WTC11 (cell line): ENCODE measurements at regions not wholly inside any gene's neighbourhood (a gene's known extent, or its start where the extent isn't known, plus 50 kb on each side); places are given as distances from the start of the nearest gene placed in this dataset.

Source experiments
- ATAC-seq: fragments of 200-7000 bp; cut with Tn5 transposase; 2 replicates; pipeline ENCODE4 v1.10.0; 2021; ENCODE audit warnings: mild to moderate bottlenecking, moderate library complexity
- CTCF ChIA-PET: fragments of 300-600 bp; sonication (Branson Sonifier 250); formaldehyde crosslinking; loops from one replicate; lab custom pipeline; 2021; ENCODE audit warnings: antibody characterized with exemption; lab: Charles Lee
- POLR2A ChIA-PET: fragments of 350-600 bp; sonication (Branson Sonifier 250); formaldehyde crosslinking; loops from one replicate; lab custom pipeline; 2021; ENCODE audit warnings: antibody characterized with exemption; lab: Charles Lee
- DNase-seq: peaks from one replicate; pipeline ENCODE4 v3.0.0; 2021; ENCODE audit warnings: low spot score
- H3K27ac Mint-ChIP-seq: 2 replicates; pipeline ENCODE4 v1.8.0; 2021; ENCODE audit warnings: mixed read lengths
- H3K27me3 Mint-ChIP-seq: 2 replicates; pipeline ENCODE4 v1.8.0; 2021; ENCODE audit warnings: low read depth, mild to moderate bottlenecking, moderate library complexity, mixed read lengths
- H3K36me3 Mint-ChIP-seq: 2 replicates; pipeline ENCODE4 v1.8.0; 2021; ENCODE audit warnings: mixed read lengths
- H3K4me1 Mint-ChIP-seq: 2 replicates; pipeline ENCODE4 v1.8.0; 2022; ENCODE audit warnings: mixed read lengths
- H3K4me3 Mint-ChIP-seq: 2 replicates; pipeline ENCODE4 v1.8.0; 2021; ENCODE audit warnings: mild to moderate bottlenecking, moderate library complexity, mixed read lengths
- H3K9me3 Mint-ChIP-seq: 2 replicates; pipeline ENCODE4 v1.8.0; 2021; ENCODE audit warnings: mixed read lengths
- ARID4B ChIP-seq: sonication (generic); formaldehyde crosslinking; IDR thresholded peaks from 2 replicates; pipeline ENCODE4 v1.8.0; 2023; ENCODE audit warnings: missing genetic modification reagents, mild to moderate bottlenecking, borderline replicate concordance
- ATF2 ChIP-seq: sonication (generic); formaldehyde crosslinking; IDR thresholded peaks from 2 replicates; pipeline ENCODE4 v1.8.1; 2022; ENCODE audit warnings: low read depth, missing genetic modification reagents, borderline replicate concordance
- CREM ChIP-seq: sonication (generic); formaldehyde crosslinking; IDR thresholded peaks from 2 replicates; pipeline ENCODE4 v1.8.1; 2022; ENCODE audit warnings: mild to moderate bottlenecking, missing genetic modification reagents, moderate library complexity
- CTCF ChIP-seq: fragments of 200-600 bp; IDR thresholded peaks from 2 replicates; pipeline ENCODE4 v1.8.0; 2022; ENCODE audit warnings: antibody characterized with exemption
- E2F5 ChIP-seq: sonication (generic); formaldehyde crosslinking; IDR thresholded peaks from 2 replicates; pipeline ENCODE4 v1.8.1; 2022; ENCODE audit warnings: mild to moderate bottlenecking, moderate library complexity, missing genetic modification reagents
- ELF4 ChIP-seq: sonication (generic); formaldehyde crosslinking; IDR thresholded peaks from 2 replicates; pipeline ENCODE4 v1.8.1; 2022; ENCODE audit warnings: low read depth, mild to moderate bottlenecking, moderate library complexity, missing genetic modification reagents
- EMX1 ChIP-seq: fragments of 250-450 bp; sonication (Bioruptor Pico); IDR thresholded peaks from 2 replicates; pipeline ENCODE4 v1.8.0; 2021; ENCODE audit warnings: mild to moderate bottlenecking
- FOXK1 ChIP-seq: sonication (generic); formaldehyde crosslinking; IDR thresholded peaks from 2 replicates; pipeline ENCODE4 v1.8.0; 2022; ENCODE audit warnings: mild to moderate bottlenecking, moderate library complexity, missing genetic modification reagents
- FOXP1 ChIP-seq: sonication (generic); formaldehyde crosslinking; IDR thresholded peaks from 2 replicates; pipeline ENCODE4 v1.8.0; 2022; ENCODE audit warnings: missing genetic modification reagents, mild to moderate bottlenecking, moderate library complexity, borderline replicate concordance
- HMGXB4 ChIP-seq: sonication (generic); formaldehyde crosslinking; IDR thresholded peaks from 2 replicates; pipeline ENCODE4 v1.8.1; 2023; ENCODE audit warnings: mild to moderate bottlenecking, moderate library complexity, missing genetic modification reagents
- NR1H2 ChIP-seq: sonication (generic); formaldehyde crosslinking; IDR thresholded peaks from 2 replicates; pipeline ENCODE4 v1.9.0; 2021; ENCODE audit warnings: mild to moderate bottlenecking, moderate library complexity, missing genetic modification reagents
- PREB ChIP-seq: sonication (generic); formaldehyde crosslinking; IDR thresholded peaks from 2 replicates; pipeline ENCODE4 v1.8.1; 2022; ENCODE audit warnings: mild to moderate bottlenecking, missing genetic modification reagents, moderate library complexity, borderline replicate concordance
- PRRX2 ChIP-seq: fragments of 250-450 bp; sonication (Bioruptor Pico); IDR thresholded peaks from 2 replicates; pipeline ENCODE4 v1.8.0; 2021; ENCODE audit warnings: mild to moderate bottlenecking
- SMAD3 ChIP-seq: sonication (generic); formaldehyde crosslinking; IDR thresholded peaks from 2 replicates; pipeline ENCODE4 v1.8.0; 2022; ENCODE audit warnings: missing genetic modification reagents, mild to moderate bottlenecking, borderline replicate concordance
- SOX15 ChIP-seq: fragments of 250-450 bp; sonication (Bioruptor Pico); IDR thresholded peaks from 2 replicates; pipeline ENCODE4 v1.9.0; 2021; ENCODE audit warnings: mild to moderate bottlenecking
- TP53 ChIP-seq: sonication (generic); formaldehyde crosslinking; IDR thresholded peaks from 2 replicates; pipeline ENCODE4 v1.8.1; 2023; ENCODE audit warnings: mild to moderate bottlenecking, missing genetic modification reagents
- ZBTB21 ChIP-seq: sonication (generic); formaldehyde crosslinking; IDR thresholded peaks from 2 replicates; pipeline ENCODE4 v1.8.1; 2023; ENCODE audit warnings: mild to moderate bottlenecking, missing genetic modification reagents, borderline replicate concordance
- ZNF232 ChIP-seq: sonication (generic); formaldehyde crosslinking; IDR thresholded peaks from 2 replicates; pipeline ENCODE4 v1.8.0; 2022; ENCODE audit warnings: mild to moderate bottlenecking, missing genetic modification reagents
- ZSCAN18 ChIP-seq: fragments of 250-450 bp; sonication (Bioruptor Pico); IDR thresholded peaks from 2 replicates; pipeline ENCODE4 v2.1.2; 2022; ENCODE audit warnings: mild to moderate bottlenecking, moderate library complexity

- no peaks in the 10 kb centered on the region for H3K9me3 Mint-ChIP-seq
- ChIA-PET CTCF (no interaction called here), POLR2A (no interaction called here)
- H3K27me3 Mint-ChIP-seq = no peaks in the 10 kb centered on the region
- H3K36me3 Mint-ChIP-seq = no peaks in the 10 kb centered on the region
- TF ChIP-seq CTCF (no peak), PRRX2 (CRISPR knock-in tag) (no peak), PREB (CRISPR knock-in tag) (no peak), ZSCAN18 (CRISPR knock-in tag) (no peak), ZBTB21 (no peak), ARID4B (no peak), ATF2 (CRISPR knock-in tag) (no peak), FOXP1 (CRISPR knock-in tag) (no peak), FOXK1 (no peak), ZNF232 (no peak), CREM (CRISPR knock-in tag) (no peak), TP53 (CRISPR knock-in tag) (no peak), EMX1 (CRISPR knock-in tag) (no peak), NR1H2 (CRISPR knock-in tag) (no peak), ELF4 (no peak), HMGXB4 (no peak), E2F5 (CRISPR knock-in tag) (no peak), SMAD3 (CRISPR knock-in tag) (no peak), SOX15 (CRISPR knock-in tag) (no peak)
- H3K4me1 Mint-ChIP-seq = no peaks in the 10 kb centered on the region
- H3K4me3 Mint-ChIP-seq = no peak overlapping the region
- DNase-seq (no peak), ATAC-seq (no peak)
- H3K27ac Mint-ChIP-seq = no peak overlapping the region
Measured at GRCh38 chr1:106222403-106222802, 834.1 kb upstream of the PRMT6 start.
